ENCODE measurements at regions not wholly inside any gene's neighbourhood (a gene's known extent, or its start where the extent isn't known, plus 50 kb on each side); places are given as distances from the start of the nearest gene placed in this dataset.

- no peaks in the 10 kb centered on the region for H3K4me1 ChIP-seq (ENCODE audit: control insufficient read depth, low read length)
- H3K9me2 ChIP-seq (replicated peaks; ENCODE audit: control insufficient read depth, low read length): no peaks in the 10 kb centered on the region
- no peaks in the 10 kb centered on the region for H4K20me1 ChIP-seq (ENCODE audit: control insufficient read depth, insufficient read depth, low read depth, low read length)
- TF ChIP-seq CTCF (IDR thresholded peaks at IDR 0.05; ENCODE audit: low read depth, low read length, poor library complexity, severe bottlenecking): no peak
- no peak for TF ChIP-seq EZH2phosphoT487 (IDR thresholded peaks at IDR 0.05; ENCODE audit: borderline replicate concordance, low read length)
- no peak overlapping the region for H3K4me3 ChIP-seq (ENCODE audit: low read length)
- no peaks in the 10 kb centered on the region for H3K27me3 ChIP-seq (ENCODE audit: control insufficient read depth, low read length)
- no peaks in the 10 kb centered on the region for H3K79me2 ChIP-seq (ENCODE audit: control insufficient read depth, low read length)
- H3F3A ChIP-seq (ENCODE audit: control insufficient read depth, insufficient read depth): no peaks in the 10 kb centered on the region
- no peaks in the 10 kb centered on the region for H3K36me3 ChIP-seq (ENCODE audit: control insufficient read depth, low read length)
- no peak overlapping the region for H3K4me2 ChIP-seq (ENCODE audit: low read length)
- H3K9me3 ChIP-seq (ENCODE audit: control insufficient read depth, insufficient read depth, low read length): no peaks in the 10 kb centered on the region
- no peak overlapping the region for H3K27ac ChIP-seq (ENCODE audit: low read depth, low read length)
Observed at GRCh38 chr18:41657189-41657588, 297.8 kb upstream of the PIK3C3 start.

GRCh38 chr18:41655074-41655473, 300.0 kb upstream of the PIK3C3 start:
- no peak for TF ChIP-seq EZH2phosphoT487 (IDR thresholded peaks at IDR 0.05; ENCODE audit: borderline replicate concordance, low read length)

GRCh38 chr18:41647914-41648313, 307.1 kb upstream of the PIK3C3 start:
- H3K9me3 ChIP-seq (ENCODE audit: control insufficient read depth, insufficient read depth, low read length): no peaks in the 10 kb centered on the region
- H3K36me3 ChIP-seq (ENCODE audit: control insufficient read depth, low read length): no peaks in the 10 kb centered on the region
- no peak overlapping the region for H3K4me3 ChIP-seq (ENCODE audit: low read length)
- no peaks in the 10 kb centered on the region for H3K79me2 ChIP-seq (ENCODE audit: control insufficient read depth, low read length)
- H3K4me2 ChIP-seq (ENCODE audit: low read length): no peak overlapping the region
- no peaks in the 10 kb centered on the region for H3K27me3 ChIP-seq (ENCODE audit: control insufficient read depth, low read length)
- TF ChIP-seq EZH2phosphoT487 (IDR thresholded peaks at IDR 0.05; ENCODE audit: borderline replicate concordance, low read length): no peak
- no peak for TF ChIP-seq CTCF (IDR thresholded peaks at IDR 0.05; ENCODE audit: low read depth, low read length, poor library complexity, severe bottlenecking)
- H3K27ac ChIP-seq (ENCODE audit: low read depth, low read length): no peak overlapping the region
- no peaks in the 10 kb centered on the region for H4K20me1 ChIP-seq (ENCODE audit: control insufficient read depth, insufficient read depth, low read depth, low read length)
- H3F3A ChIP-seq (ENCODE audit: control insufficient read depth, insufficient read depth): no peaks in the 10 kb centered on the region
- no peaks in the 10 kb centered on the region for H3K4me1 ChIP-seq (ENCODE audit: control insufficient read depth, low read length)
- no peaks in the 10 kb centered on the region for H3K9me2 ChIP-seq (replicated peaks; ENCODE audit: control insufficient read depth, low read length)

More at GRCh38 chr18:41655074-41655473, 300.0 kb upstream of the PIK3C3 start:
- Histone ChIP-seq H3K4me1 (ENCODE audit: control insufficient read depth, low read length) (no peaks in the 10 kb centered on the region), H3K9me3 (ENCODE audit: control insufficient read depth, insufficient read depth, low read length) (no peaks in the 10 kb centered on the region), H3F3A (ENCODE audit: control insufficient read depth, insufficient read depth) (no peaks in the 10 kb centered on the region), H3K27me3 (ENCODE audit: control insufficient read depth, low read length) (no peaks in the 10 kb centered on the region), H3K9me2 (replicated peaks; ENCODE audit: control insufficient read depth, low read length) (no peaks in the 10 kb centered on the region), H4K20me1 (ENCODE audit: control insufficient read depth, insufficient read depth, low read depth, low read length) (no peaks in the 10 kb centered on the region), H3K4me3 (ENCODE audit: low read length) (no peak overlapping the region), H3K27ac (ENCODE audit: low read depth, low read length) (no peak overlapping the region), H3K36me3 (ENCODE audit: control insufficient read depth, low read length) (no peaks in the 10 kb centered on the region), H3K4me2 (ENCODE audit: low read length) (no peak overlapping the region), H3K79me2 (ENCODE audit: control insufficient read depth, low read length) (no peaks in the 10 kb centered on the region)

GRCh38 chr18:41646915-41647620, 308.0 kb upstream of the PIK3C3 start:
- TF ChIP-seq CTCF (IDR thresholded peaks at IDR 0.05; ENCODE audit: low read depth, low read length, poor library complexity, severe bottlenecking): no peak
- no peak for TF ChIP-seq EZH2phosphoT487 (IDR thresholded peaks at IDR 0.05; ENCODE audit: borderline replicate concordance, low read length)

More at GRCh38 chr18:41646915-41647620, 308.0 kb upstream of the PIK3C3 start:
- Histone ChIP-seq H3K4me2 (ENCODE audit: low read length) (no peak overlapping the region), H3K79me2 (ENCODE audit: control insufficient read depth, low read length) (no peaks in the 10 kb centered on the region), H3K4me1 (ENCODE audit: control insufficient read depth, low read length) (no peaks in the 10 kb centered on the region), H4K20me1 (ENCODE audit: control insufficient read depth, insufficient read depth, low read depth, low read length) (no peaks in the 10 kb centered on the region), H3K36me3 (ENCODE audit: control insufficient read depth, low read length) (no peaks in the 10 kb centered on the region), H3F3A (ENCODE audit: control insufficient read depth, insufficient read depth) (no peaks in the 10 kb centered on the region), H3K27ac (ENCODE audit: low read depth, low read length) (no peak overlapping the region), H3K9me3 (ENCODE audit: control insufficient read depth, insufficient read depth, low read length) (no peaks in the 10 kb centered on the region), H3K4me3 (ENCODE audit: low read length) (no peak overlapping the region), H3K27me3 (ENCODE audit: control insufficient read depth, low read length) (no peaks in the 10 kb centered on the region), H3K9me2 (replicated peaks; ENCODE audit: control insufficient read depth, low read length) (no peaks in the 10 kb centered on the region)

All from DOHH2 (cell line).